Stimulated activated CD4-positive, alpha-beta T cell treated with anti-CD3 and anti-CD28 coated beads, Interleukin-12 subunit alpha, Interleukin-12 subunit beta, amount 100 ng/mL, for 24 hours (primary cell): ENCODE measurements at regions not wholly inside any gene's neighbourhood (a gene's known extent, or its start where the extent isn't known, plus 50 kb on each side); places are given as distances from the start of the nearest gene placed in this dataset.

Source experiments
- DNase-seq, 2 experiments: peaks; one replicate each; pipeline ENCODE4 v3.0.0-alpha.2; 2020; ENCODE audit warnings: low read depth in 2 of 2

DNA sequence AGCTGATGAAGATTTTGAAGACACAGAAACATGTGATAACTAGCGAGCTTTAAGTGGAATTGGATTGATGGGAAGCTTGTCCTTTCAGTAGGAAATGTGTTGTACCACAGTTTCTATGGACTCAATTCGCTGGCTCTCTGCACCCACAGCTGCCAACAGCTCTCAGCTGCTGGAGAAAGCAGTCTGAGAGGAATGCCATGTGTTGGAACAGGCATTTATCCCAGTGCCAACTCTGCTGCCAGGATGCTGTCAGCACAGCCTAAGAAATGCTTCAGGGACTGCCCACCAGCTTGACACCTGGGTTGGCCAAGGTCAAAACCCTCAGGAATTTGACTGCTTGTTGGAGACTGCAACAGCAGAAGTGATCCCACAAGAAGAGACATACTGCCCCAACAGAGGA, 193.0 kb upstream of the THSD7B start:
- DNase-seq = no peak

DNA sequence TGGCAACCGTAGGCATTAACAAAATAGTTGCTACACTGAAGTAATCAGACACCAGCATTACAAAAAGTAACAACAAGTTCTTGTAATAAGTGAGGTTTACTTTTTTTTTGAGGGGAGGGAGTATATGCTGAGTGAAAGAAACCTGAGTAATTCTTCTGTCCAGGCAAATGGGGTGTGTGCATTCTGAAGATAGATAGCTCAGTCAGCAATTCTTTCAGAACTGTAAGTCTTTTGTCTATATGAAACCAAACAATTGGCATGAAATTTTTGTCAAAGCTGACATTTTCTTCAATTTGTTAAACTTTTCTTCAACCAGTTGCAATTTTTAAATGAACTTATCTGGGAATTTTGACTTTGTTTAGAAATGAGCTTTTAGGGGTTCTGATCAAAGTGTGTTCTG, 208.1 kb upstream of the THSD7B start:
- no peak for DNase-seq

DNA sequence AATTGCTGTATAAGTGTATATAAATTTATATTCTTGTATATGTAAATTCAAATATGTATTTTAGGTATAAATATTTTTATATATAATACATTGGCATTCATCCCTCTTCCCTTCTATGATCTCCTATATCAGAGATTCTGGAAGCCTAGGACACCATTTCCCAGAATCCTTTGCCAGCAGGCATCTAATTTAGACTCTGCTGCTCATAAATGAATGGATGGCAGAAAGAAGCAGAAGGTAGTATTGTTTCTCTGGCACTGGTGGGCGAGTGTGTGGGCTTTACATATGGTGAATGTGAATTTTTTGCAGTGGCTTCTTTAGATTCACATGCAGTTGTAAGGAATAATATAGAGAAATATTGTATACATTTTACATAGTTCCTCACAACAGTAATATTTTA, 215.2 kb upstream of the THSD7B start:
- DNase-seq = no peak

GRCh38 chr2:136539355-136539754, 226.0 kb upstream of the THSD7B start:
- no peak for DNase-seq

DNA sequence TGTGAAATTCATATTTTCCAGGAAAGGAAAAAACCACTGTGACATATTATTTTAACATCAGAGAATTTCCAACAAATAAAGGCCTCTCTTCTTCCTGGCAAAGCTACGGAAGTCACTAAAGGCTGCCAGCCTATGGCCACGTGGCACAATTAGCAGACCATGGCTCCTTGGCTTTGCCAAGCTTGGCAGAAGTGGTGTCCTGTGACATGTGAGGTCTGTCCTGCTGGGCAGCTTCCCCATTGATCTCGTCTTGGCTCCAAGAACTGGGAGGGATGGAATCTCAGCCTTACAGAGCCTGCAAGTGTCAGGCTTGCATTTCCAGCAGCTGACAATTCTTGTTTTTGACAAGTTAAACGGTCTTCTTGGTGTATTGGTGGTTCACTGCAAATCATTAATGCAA, 226.9 kb upstream of the THSD7B start:
- no peak for DNase-seq

GRCh38 chr2:136534811-136535210, 230.5 kb upstream of the THSD7B start:
- DNase-seq = no peak

- no peak for DNase-seq
Observed at GRCh38 chr2:136532171-136532570, 233.2 kb upstream of the THSD7B start.

GRCh38 chr2:136531731-136532130, 233.6 kb upstream of the THSD7B start:
- DNase-seq = no peak

GRCh38 chr2:136530146-136530545, 235.2 kb upstream of the THSD7B start:
- DNase-seq = no peak

DNA sequence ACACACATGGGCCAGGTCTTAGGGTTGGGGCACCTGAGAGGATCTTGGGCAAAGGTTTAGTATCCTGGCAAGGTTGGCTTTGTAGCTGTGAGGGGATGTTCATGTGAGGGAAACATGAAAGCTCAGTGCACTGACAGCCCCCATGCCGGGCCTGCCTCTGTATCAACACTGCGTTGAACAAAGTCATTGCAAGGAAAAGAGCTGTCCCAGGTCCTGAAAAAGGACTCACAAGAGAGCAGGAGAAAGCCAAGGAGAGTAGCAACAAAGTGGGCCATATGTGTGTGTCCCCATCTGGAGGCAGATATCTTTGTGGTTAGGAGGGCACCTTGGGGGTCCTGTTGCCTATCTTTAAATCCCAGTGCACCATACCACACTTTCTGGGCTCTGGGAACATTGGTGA, 237.8 kb upstream of the THSD7B start:
- no peak for DNase-seq

DNA sequence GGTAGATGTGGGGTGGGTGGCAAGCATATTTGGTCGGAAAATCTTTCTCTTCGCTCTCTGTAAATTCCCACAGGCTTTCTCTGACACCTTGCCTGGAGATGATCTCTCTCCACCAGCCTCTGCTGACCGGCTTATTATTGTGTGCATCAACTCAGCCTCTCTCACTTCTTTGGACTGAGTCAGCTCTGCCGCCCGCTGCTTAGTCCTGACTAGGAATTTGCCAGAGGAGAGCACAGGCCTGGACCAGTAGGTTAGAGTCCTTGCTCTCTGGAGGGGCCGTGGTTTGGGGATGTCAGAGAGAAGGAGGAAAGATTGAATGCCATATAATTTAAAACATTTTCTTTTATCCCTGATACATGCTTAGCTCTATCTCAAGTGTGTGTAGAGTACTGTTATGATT, 242.6 kb upstream of the THSD7B start:
- DNase-seq = no peak

DNA sequence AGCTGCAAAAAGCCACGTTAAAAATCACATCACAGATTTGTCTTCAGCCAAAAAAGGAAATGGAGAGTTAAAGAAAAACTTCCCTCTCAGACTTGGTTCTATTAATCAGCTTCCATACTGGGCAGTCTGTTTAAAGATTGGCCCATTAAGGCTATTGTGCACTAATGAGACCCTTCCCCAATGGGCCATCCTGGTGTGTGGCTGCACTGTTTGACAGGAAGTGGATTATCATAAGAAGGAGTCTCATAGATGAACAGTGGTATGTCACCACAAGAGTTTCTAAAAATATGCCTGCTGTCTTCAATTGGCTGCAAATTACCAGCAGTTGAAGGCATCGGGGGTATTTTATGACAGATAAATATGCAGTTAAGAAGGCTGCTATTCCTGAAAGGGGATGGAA, 247.6 kb upstream of the THSD7B start:
- no peak for DNase-seq

GRCh38 chr2:136510244-136510643, 255.1 kb upstream of the THSD7B start:
- DNase-seq = no peak

DNA sequence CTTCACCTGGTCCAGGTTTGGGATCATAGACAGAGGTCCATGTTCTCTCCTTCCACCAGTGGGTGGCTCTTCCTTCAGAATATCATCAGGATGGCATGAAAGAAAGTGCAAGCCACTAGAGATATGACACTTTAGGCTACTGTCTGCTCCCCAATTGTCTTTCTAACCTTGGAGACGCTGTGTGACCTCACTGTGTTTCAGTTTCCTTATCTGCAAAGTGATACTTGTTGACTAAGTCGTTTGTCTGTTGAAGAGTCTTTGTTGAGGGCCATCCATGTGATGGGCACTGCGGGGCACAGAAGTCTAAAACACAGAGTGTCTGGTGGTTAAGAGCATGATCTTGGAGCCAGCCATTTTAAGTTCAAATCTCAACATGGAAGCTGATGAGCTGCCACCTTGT, 259.9 kb upstream of the THSD7B start:
- DNase-seq = no peak

DNA sequence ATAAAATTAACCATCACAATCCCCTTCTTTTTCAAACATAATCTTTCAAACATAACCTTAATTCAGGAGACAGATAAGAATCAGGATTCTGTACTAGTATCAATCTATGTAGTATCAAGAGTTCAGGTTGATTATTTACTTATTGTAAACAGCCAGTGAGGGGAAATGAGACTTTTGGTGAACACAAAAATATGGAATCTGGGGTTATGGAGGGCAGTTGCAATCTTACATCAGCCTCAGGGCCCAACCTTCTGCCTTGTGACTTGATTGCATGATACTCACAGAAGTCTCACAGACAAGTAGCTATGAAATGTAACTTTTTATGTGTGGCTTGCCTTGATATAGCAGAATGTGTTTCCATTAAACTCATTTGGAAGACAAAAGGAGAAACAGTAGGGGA, 262.7 kb upstream of the THSD7B start:
- DNase-seq = no peak

DNA sequence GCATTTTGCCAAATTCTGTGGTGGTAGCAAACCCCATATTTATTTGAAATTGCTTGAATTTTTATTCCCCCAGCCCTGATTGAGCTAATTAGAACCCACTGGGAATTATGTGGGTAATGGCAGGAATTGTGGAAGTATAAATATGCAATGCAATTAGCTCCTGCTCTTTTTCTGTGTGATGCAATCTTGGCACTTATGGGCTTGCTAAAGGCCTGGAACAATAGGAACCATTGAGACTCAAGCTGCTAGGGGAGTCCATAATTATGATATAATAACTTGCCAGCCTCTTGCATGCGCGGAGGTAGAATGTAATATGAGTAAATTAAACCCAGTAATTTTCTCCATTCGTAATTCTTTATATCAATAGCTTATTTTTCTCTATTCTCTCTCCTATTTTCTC, 267.6 kb upstream of the THSD7B start:
- DNase-seq = no peak

GRCh38 chr2:136496966-136497365, 268.4 kb upstream of the THSD7B start:
- no peak for DNase-seq

DNA sequence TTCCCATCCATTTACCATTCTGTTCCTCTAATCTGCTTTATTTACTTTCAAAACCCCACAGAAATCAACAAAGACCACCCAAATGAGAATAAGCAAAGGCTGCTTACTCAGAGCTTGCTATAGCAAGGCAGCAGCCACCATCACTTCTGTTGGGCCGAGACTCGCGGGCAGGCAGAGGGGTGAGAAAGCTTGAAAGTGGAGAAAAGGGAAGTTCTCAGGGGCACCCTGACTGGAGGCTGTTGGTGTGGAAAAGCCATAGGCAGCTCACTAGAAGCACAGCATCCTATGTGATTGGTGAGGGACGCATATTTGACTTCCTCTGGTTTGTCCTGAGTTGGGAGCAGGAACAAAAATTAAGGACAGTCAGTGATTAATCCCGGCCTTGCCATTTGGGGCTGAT, 269.7 kb upstream of the THSD7B start:
- DNase-seq = no peak

- DNase-seq = no peak
Observed at GRCh38 chr2:136492901-136493300, 272.4 kb upstream of the THSD7B start.

DNA sequence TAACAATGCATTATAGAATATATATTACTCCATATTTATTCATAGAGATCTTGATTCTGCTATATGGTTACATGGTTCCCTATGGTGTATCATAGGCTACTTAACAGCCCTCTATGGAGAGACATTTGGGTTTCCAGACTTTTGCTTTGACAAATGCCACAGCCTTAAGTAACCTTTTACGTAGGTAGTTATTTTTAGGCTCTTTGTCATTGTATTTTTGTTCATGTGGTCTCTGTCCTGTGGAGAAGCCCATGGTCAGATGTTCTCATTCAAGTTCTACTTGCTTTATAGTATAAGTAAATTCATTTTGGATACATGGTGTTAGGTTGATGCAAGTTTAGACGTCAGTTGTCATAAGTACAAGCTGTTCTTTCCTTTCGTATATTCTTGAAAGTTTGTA, 275.2 kb upstream of the THSD7B start:
- no peak for DNase-seq

- DNase-seq = no peak
Observed at GRCh38 chr2:136487421-136487820, 277.9 kb upstream of the THSD7B start.

DNA sequence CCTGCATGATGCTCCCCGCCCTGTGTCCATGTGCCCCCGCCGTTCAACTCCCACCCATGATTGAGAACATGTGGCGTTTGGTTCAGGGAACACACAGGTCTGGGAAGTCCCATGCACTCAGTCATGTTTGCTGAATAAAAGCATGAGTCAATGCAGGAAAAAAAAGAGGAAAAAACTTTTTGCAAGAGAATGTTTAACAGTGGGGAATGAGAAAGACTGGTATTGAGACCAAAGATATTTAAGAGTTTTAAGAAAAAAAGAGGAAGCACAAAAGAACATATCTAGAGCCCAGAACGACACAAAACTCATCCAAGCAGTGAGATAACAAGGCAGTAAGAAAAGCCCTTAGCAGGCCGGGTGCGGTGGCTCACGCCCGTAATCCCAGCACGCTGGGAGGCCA, 279.2 kb upstream of the THSD7B start:
- DNase-seq = no peak

- DNase-seq = no peak
Observed at GRCh38 chr2:136482966-136483365, 282.4 kb upstream of the THSD7B start.

DNA sequence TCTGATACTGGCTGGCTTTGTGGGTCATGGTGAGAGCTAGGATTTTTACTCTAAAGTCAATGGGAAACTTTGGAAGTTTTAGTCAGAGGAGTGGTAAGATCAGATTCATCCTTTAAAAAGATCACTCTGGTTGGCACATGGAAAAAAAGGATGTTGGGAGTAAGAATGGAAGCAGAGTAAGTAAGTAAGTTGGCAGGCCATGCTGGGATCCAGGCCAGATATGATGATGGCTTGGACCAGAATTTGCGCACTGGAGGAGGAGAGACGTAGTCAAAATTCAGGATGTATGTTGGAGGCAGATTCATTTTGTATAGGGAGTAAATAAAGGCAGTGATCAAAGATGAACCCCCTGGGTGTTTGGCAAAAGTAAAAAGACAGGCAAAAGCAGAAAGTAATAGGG, 283.3 kb upstream of the THSD7B start:
- DNase-seq = no peak

DNA sequence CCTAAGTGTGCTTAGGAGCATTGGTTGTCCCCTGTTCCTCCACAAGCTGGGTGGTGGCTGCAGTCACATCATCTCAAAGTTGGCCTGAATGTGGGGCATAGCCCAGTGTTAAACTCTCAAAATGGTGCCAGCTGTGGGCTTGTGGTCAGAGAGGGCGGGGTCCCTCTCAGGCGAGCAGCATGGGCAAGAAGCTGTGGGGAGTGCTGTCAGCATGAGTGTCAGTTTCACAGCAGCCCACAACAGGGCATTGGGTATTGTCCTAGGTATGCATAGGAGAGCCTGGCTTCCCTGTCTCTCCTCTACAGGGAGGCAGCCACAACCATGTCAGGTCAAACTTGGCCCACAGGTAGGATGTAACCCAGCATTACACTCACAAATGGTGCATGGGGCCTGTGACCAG, 285.6 kb upstream of the THSD7B start:
- no peak for DNase-seq
